ENCODE measurements at regions not wholly inside any gene's neighbourhood (a gene's known extent, or its start where the extent isn't known, plus 50 kb on each side); places are given as distances from the start of the nearest gene placed in this dataset.

DNA sequence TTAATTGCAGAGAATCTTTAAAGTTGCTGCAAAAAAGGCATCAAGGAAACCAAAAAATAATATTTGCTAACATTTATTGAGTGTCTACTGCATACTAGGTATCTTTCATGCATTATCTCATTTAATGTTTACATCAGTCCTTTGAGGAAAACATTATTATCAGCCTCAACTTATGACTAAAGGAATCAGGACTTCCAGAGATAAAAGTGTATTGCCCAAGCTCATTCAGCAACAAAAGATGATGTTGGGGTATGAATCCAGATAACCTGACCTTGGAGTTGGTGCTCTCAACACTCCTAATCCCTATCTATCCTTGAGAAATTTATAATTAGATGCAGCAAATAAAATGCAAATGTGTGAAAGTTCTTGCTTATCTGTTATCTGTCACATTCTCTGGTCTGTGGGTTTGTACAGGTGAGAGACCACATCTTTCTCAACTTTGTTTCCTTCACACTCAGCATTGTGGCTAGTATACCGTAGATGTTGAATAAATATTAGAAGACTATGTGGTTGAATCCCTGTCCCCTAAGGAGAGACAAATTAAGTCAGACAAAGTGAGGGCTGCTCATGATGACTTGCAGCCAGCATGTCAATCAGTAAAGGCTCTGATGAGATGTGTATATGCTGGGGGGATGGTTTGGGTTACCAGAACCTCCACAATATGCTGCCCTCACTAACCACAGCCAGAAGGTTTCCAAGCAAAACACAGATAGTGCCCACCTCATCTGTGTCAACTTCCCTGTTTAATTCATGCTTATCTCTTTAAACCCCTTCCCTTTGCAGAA lies 82.6 kb downstream of the NOG start:
- TF ChIP-seq, protein P1, sequence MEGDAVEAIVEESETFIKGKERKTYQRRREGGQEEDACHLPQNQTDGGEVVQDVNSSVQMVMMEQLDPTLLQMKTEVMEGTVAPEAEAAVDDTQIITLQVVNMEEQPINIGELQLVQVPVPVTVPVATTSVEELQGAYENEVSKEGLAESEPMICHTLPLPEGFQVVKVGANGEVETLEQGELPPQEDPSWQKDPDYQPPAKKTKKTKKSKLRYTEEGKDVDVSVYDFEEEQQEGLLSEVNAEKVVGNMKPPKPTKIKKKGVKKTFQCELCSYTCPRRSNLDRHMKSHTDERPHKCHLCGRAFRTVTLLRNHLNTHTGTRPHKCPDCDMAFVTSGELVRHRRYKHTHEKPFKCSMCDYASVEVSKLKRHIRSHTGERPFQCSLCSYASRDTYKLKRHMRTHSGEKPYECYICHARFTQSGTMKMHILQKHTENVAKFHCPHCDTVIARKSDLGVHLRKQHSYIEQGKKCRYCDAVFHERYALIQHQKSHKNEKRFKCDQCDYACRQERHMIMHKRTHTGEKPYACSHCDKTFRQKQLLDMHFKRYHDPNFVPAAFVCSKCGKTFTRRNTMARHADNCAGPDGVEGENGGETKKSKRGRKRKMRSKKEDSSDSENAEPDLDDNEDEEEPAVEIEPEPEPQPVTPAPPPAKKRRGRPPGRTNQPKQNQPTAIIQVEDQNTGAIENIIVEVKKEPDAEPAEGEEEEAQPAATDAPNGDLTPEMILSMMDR (IDR thresholded peaks at IDR 0.05; ENCODE audit: insufficient read depth, low read length, missing control alignments) = no peak
- H3K4me3 ChIP-seq (ENCODE audit: low read depth, low read length) = no peak overlapping the region
- CTCF ChIA-PET = interaction anchor here (0.9 to 2.6 kb wide), 6 partner anchors 23 to 105 kb away, joined by 3 to 24 read pairs (median 8); partner anchors contain the start of gene NOG
- DNase-seq (ENCODE audit: low read depth, low spot score) = no peak
- POLR2A ChIA-PET = no interaction called here

DNA sequence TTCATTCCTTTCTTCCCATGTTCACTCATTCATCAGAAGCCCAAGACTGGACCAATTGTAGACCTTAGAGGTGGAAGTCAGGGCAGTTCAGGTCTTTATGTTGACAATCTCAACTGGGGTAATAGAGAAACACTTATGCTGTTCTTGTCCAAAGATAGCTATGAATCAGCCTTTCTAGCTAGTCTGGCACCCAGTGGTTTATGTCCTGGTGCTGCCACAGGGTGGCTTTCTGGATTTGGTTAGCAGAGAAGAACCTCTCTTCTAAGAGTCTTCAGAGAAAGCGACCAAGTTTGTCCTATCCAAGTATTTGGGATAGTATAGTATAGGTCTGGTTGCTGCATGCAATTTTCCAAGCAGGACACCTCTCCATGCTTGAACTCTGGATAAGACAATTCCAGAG lies 83.3 kb downstream of the NOG start:
- H3K4me3 ChIP-seq (ENCODE audit: low read depth, low read length) = no peak overlapping the region
- ChIA-PET CTCF (interaction anchor here (0.6 to 2.6 kb wide), 7 partner anchors 14 to 1911 kb away, joined by 3 to 24 read pairs (median 7); partner anchors contain the start of gene NOG), POLR2A (no interaction called here)
- TF ChIP-seq, protein P1 (IDR thresholded peaks at IDR 0.05; ENCODE audit: insufficient read depth, low read length, missing control alignments) = no peak
- DNase-seq (ENCODE audit: low read depth, low spot score) = no peak

DNA sequence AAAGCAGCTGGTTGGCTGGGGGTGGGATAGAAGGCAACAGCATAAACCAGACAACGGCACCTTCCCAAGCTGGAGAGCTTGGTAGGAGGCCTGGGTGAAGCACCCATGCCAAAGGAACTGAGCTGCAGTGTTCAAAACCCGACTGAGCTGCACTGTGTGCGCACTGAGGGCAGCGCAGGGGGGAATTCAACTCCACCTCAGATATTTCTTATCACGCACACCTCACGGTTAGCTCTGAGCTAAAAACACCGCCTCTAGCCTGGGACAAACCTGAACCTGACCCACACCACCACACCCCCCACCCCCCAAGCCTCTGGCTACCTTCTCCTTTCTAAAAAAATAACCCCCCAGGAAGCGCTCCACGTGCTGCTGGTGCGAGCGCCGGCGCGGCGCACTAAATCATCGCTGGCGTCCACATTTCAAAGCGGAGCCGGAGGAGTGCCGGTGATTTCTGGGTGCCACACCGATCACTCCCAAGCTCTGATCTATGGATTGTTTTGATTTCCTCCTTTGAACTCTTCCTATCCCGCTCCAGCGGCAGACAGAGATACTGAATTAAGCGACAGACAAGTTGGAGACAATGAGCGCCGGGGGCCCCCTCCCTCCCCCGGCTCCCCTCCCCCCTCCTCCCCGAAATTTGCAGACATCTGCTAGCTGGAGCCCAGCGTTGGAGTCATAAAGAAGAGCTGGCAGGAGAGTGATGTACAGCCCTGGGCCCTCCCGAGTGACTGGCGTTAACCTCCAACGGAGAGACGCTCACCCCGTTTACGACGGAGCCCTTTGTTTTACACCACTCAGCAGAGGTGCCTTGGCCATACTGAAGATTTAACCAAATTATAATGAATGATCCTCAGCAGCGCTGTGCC lies 85.0 kb downstream of the NOG start:
- ChIA-PET CTCF (interaction anchor here (1.1 to 2.6 kb wide), 6 partner anchors 13 to 85 kb away, joined by 3 to 24 read pairs (median 7); partner anchors contain the start of gene NOG), POLR2A (no interaction called here)
- DNase-seq (ENCODE audit: low read depth, low spot score) = no peak
- H3K4me3 ChIP-seq (ENCODE audit: low read depth, low read length) = peak overlapping the region; percentile 2
- TF ChIP-seq, protein P1 (IDR thresholded peaks at IDR 0.05; ENCODE audit: insufficient read depth, low read length, missing control alignments) = no peak

DNA sequence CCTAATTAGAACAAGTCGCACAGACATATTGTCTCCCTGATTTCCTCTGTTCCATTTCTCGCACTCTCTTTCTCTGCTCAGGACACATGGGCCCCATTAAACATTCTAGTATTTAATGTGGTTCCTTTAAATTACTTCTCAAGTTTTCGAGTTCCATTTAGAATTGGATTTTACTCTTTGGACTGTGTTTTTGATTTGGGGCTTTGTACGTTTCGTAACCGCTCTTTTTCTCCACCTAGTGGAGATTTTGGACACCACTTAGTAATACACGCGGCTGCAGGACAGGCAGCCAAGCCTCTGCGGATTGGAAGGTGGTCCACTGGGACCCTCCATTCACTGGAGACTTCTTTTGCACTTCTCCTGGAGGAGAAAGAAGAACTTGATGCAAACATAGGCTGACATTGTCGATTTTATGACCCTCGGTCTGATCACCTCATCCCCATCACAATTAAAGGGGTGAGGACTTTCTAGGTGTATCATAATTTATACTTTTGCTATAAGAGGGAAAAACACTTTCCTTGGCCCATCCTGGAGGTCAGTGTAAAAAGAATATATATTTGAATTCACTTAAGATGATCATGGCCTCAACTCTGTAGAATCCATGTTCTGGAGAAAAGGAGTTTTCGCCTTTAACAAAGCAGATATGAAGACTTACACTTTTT lies 85.7 kb downstream of the NOG start:
- TF ChIP-seq, protein P1 (IDR thresholded peaks at IDR 0.05; ENCODE audit: insufficient read depth, low read length, missing control alignments) = peak; percentile 52
- CTCF ChIA-PET = interaction anchor here (0.8 to 3.7 kb wide), 7 partner anchors 13 to 177 kb away, joined by 3 to 30 read pairs (median 4); no protein-coding TSS in a partner anchor
- DNase-seq (ENCODE audit: low read depth, low spot score) = no peak
- POLR2A ChIA-PET = no interaction called here
- H3K4me3 ChIP-seq (ENCODE audit: low read depth, low read length) = peak overlapping the region; percentile 2

DNA sequence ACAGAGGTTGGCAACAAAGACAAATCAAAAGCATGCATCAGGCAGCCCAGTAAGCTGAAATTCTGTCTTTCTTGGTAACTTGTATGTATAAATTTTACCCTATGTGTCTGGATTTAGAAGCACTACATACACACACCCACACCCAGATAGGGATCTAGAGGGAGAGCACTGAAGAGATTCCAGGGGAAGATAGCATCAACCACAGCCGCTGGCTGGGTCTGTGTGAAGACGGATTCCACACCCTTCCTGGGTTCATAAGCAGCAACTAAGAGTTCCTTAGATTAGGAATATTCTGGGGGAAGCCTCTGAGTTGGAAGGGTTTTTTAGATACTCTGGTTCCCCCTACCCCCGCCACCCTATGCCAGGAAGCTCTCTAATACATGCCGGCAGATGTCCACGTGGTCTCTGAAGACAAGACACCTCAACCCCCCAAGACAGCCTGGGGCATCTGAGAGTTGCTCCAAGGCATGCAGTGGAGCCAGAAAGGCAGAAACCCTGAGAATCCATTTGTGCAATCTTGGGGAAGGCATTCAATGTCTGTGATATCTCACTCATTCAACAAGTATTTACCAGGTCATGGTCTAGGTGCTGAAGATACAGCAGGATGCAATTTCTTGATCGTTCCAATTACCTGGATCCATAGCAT lies 86.4 kb downstream of the NOG start:
- no peak overlapping the region for H3K4me3 ChIP-seq (ENCODE audit: low read depth, low read length)
- TF ChIP-seq, protein P1 (IDR thresholded peaks at IDR 0.05; ENCODE audit: insufficient read depth, low read length, missing control alignments) = no peak
- POLR2A ChIA-PET = no interaction called here
- CTCF ChIA-PET = interaction anchor here (0.8 to 3.7 kb wide), 7 partner anchors 14 to 178 kb away, joined by 3 to 30 read pairs (median 4); no protein-coding TSS in a partner anchor
- no peak for DNase-seq (ENCODE audit: low read depth, low spot score)
